ENCODE measurements at regions not wholly inside any gene's neighbourhood (a gene's known extent, or its start where the extent isn't known, plus 50 kb on each side); places are given as distances from the start of the nearest gene placed in this dataset.
A peak's percentile ranks its signal among the peaks of the same experiment; 100 is the strongest.

GRCh38 chr5:124634741-124635323 lies 111.6 kb downstream of the ZNF608 start (continued):
- no peak for TF ChIP-seq SALL2 (tag by site-specific recombination; IDR thresholded peaks at IDR 0.05; ENCODE audit: borderline replicate concordance)
- TF ChIP-seq ZNF366 (tag by site-specific recombination; conservative IDR thresholded peaks at IDR 0.05) = no peak
- peak; percentile 10; the same call in 1 of the 2 replicates for TF ChIP-seq SP3 (tag by site-specific recombination; IDR thresholded peaks at IDR 0.05)
- 0 out of 2 replicates have a peak, but pooled peaks have one; percentile 10 for TF ChIP-seq PRDM4 (tag by site-specific recombination; IDR thresholded peaks at IDR 0.05)
- TF ChIP-seq KLF8 (tag by site-specific recombination; IDR thresholded peaks at IDR 0.05) = peak; percentile 19; the same call in 1 of the 2 replicates
- no peak for TF ChIP-seq ZNF585B (tag by site-specific recombination; IDR thresholded peaks at IDR 0.05)
- TF ChIP-seq ZNF843 (tag by site-specific recombination; IDR thresholded peaks at IDR 0.05) = peak; percentile 86
- TF ChIP-seq OSR2 (tag by site-specific recombination; IDR thresholded peaks at IDR 0.05) = peak; percentile 27; the same call in 1 of the 2 replicates

GRCh38 chr5:124634228-124634739 lies 112.2 kb downstream of the ZNF608 start:
- CTCF ChIA-PET = interaction anchor here (0.7 kb wide), 1 partner anchor 26 kb away, joined by 3 read pairs; no protein-coding TSS in a partner anchor
- peaks cover 34% of the 10 kb centered on the region for H3K4me1 ChIP-seq (ENCODE audit: control insufficient read depth, insufficient read depth, low read length)
- no peaks in the 10 kb centered on the region for H3K9me3 ChIP-seq (ENCODE audit: control insufficient read depth, insufficient read depth, low read depth, low read length)
- TF ChIP-seq SP7 (tag by site-specific recombination; IDR thresholded peaks at IDR 0.05) (peak; percentile 93), ZNF184 (tag by site-specific recombination; IDR thresholded peaks at IDR 0.05) (no peak), ZNF266 (tag by site-specific recombination; IDR thresholded peaks at IDR 0.05; ENCODE audit: low read depth) (peak; percentile 19; the same call in 1 of the 2 replicates), ZBTB6 (tag by site-specific recombination; IDR thresholded peaks at IDR 0.05) (no peak), BCL6B (tag by site-specific recombination; IDR thresholded peaks at IDR 0.05) (peak; percentile 85), ZNF433 (tag by site-specific recombination; IDR thresholded peaks at IDR 0.05; ENCODE audit: low read depth) (no peak), GFI1B (tag by site-specific recombination; IDR thresholded peaks at IDR 0.05) (peak; percentile 55; the same call in 1 of the 2 replicates), SP2 (tag by site-specific recombination; IDR thresholded peaks at IDR 0.05) (no peak), MEIS1 (CRISPR knock-in tag; IDR thresholded peaks at IDR 0.05; ENCODE audit: borderline replicate concordance) (0 out of 2 replicates have a peak, but pooled peaks have one; percentile 10), OSR2 (tag by site-specific recombination; IDR thresholded peaks at IDR 0.05) (peak; percentile 40; the same call in 1 of the 2 replicates)
- no peak overlapping the region for H3K4me3 ChIP-seq (ENCODE audit: low read depth, low read length)
- POLR2A ChIA-PET = interaction anchor here (0.6 to 1.2 kb wide), 2 partner anchors 35 to 602 kb away, joined by 3 to 4 read pairs; no protein-coding TSS in a partner anchor
- H3K36me3 ChIP-seq (ENCODE audit: control insufficient read depth in 2 of 2, insufficient read depth in 1 of 2, low read length in 2 of 2) = peaks cover 0 to 13% of the 10 kb centered on the region in 2 experiments; a peak in 2 of 3 replicates
- no peak overlapping the region for H3K27ac ChIP-seq (ENCODE audit: extremely low read depth, low read depth, low read length)

GRCh38 chr5:124633209-124633608 lies 113.2 kb downstream of the ZNF608 start:
- CTCF ChIA-PET = no interaction called here
- no peak overlapping the region; the same call in 1 of the 2 replicates for H3K27ac ChIP-seq (ENCODE audit: extremely low read depth, low read depth, low read length)
- H3K4me1 ChIP-seq (ENCODE audit: control insufficient read depth, insufficient read depth, low read length) = peaks cover 36% of the 10 kb centered on the region
- peaks cover 0 to 11% of the 10 kb centered on the region in 2 experiments; a peak in 2 of 3 replicates for H3K36me3 ChIP-seq (ENCODE audit: control insufficient read depth in 2 of 2, insufficient read depth in 1 of 2, low read length in 2 of 2)
- H3K4me3 ChIP-seq (ENCODE audit: low read depth, low read length) = no peak overlapping the region
- TF ChIP-seq ZNF501 (tag by site-specific recombination; IDR thresholded peaks at IDR 0.05) (no peak), ZSCAN5A (tag by site-specific recombination; IDR thresholded peaks at IDR 0.05) (no peak), ZNF830 (tag by site-specific recombination; IDR thresholded peaks at IDR 0.05; ENCODE audit: low read depth) (no peak), ZNF600 (tag by site-specific recombination; IDR thresholded peaks at IDR 0.05) (peak; percentile 55), KLF10 (tag by site-specific recombination; IDR thresholded peaks at IDR 0.05) (no peak), ZBTB10 (tag by site-specific recombination; IDR thresholded peaks at IDR 0.05) (no peak)
- POLR2A ChIA-PET = no interaction called here
- H3K9me3 ChIP-seq (ENCODE audit: control insufficient read depth, insufficient read depth, low read depth, low read length) = no peaks in the 10 kb centered on the region

Data from HEK293 (cell line).